ENCODE measurements at regions not wholly inside any gene's neighbourhood (a gene's known extent, or its start where the extent isn't known, plus 50 kb on each side); places are given as distances from the start of the nearest gene placed in this dataset.

DNA sequence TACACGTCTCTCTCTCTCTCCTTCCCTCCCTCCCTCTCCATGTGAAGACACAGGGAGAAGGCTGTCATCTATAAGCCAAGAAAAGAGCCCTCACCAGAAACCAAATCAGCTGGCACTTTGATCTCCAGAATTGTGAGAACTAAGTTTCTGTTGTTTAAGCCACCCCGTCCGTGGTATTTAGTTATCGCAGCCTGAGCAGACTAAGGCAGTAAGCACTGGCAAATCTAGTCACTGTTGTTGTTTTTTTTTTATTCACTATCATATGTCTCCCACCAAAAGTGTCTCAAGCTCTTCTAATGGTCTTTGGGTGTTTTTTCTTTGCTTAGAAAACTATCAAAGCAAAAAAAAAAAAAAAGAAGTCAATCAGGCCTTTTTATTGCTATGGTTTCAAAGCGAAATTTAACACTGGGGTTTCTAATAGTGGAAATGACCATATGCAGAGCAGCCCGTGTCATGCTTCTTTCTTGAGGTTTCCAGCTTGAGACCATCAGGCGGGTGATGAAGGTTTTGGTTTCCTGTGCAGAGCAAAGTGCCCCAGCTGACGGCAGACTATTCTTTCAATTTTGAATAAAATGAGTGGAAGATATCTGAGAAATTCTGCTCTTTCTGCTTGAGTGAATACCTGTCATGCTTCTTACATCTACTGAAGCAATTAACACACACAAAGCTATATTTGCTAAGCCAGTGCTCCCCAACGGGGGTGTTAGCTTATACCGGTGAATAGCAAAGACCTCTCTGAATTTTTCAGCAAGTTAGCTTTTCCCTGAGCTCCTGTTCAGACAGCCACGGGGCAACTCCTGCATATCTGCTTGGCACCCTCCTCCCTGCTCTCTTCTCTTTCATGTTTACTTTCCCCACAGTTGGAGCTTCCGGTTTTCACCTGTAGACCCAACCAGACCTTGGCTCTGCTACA is 394.1 kb upstream of the ATP5MC3 start:
- H3K9me3 ChIP-seq (ENCODE audit: low read length): no peaks in the 10 kb centered on the region
- H3K27me3 ChIP-seq (ENCODE audit: insufficient read depth, low read length): peaks cover 3% of the 10 kb centered on the region
- H3K36me3 ChIP-seq (ENCODE audit: insufficient read depth, low read length): no peaks in the 10 kb centered on the region
- no peak overlapping the region for H2AFZ ChIP-seq (ENCODE audit: low read depth, low read length)
- H3K4me3 ChIP-seq (ENCODE audit: low read length): no peak overlapping the region
- H3K4me1 ChIP-seq (ENCODE audit: insufficient read depth, low read length): no peaks in the 10 kb centered on the region

DNA sequence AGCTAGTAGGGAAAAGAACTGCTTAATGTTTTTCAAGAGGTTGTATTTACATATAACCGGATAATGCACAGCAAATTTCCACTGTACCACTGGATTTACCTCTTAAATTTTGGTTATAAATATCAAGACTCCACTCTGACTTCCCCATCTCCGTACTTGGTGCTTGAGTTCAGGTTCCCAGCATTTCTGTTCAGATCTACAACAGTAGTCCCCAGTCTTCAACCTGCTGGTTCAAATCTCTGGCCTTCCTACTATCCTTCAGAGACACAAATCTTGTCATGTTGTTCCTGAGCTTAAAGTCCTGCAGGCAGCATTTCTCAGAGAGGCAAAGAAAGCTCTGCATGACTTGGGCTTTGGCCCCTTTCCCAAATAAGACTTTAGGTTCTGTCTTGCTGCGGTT is 392.6 kb upstream of the ATP5MC3 start:
- Histone ChIP-seq H3K36me3 (ENCODE audit: insufficient read depth, low read length) (no peaks in the 10 kb centered on the region), H3K4me1 (ENCODE audit: insufficient read depth, low read length) (no peaks in the 10 kb centered on the region), H2AFZ (ENCODE audit: low read depth, low read length) (no peak overlapping the region), H3K4me3 (ENCODE audit: low read length) (no peak overlapping the region), H3K27me3 (ENCODE audit: insufficient read depth, low read length) (peaks cover 3% of the 10 kb centered on the region), H3K9me3 (ENCODE audit: low read length) (no peaks in the 10 kb centered on the region)

DNA sequence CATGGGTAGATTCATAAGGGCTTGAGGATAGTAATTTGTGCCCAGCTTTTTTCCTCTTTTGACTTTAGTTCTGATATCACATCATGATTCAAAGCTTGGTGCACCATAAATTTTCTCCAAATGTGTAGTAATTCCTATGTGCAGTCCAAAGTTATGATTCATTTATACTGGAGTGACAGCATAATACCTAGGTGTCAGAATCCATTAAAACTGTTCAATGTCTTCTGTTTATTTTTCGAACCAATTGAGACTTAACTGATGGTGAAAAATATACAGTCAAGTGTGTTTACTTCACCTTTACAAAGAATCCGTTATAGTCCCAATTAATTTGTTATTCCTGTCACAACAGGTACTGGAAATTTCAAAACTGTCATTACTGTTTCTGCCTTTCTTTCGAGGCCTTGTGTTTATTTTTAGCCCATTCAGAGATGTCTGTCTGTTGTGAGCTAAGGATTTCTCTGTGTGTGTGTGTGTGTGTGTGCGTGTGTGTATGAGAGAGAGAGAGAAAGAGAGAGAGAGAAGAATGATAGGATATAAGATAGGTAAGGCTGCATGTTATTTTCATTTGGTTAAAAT is 389.7 kb upstream of the ATP5MC3 start:
- H3K27me3 ChIP-seq (ENCODE audit: insufficient read depth, low read length): peaks cover 3% of the 10 kb centered on the region
- H3K4me1 ChIP-seq (ENCODE audit: insufficient read depth, low read length): no peaks in the 10 kb centered on the region
- H3K36me3 ChIP-seq (ENCODE audit: insufficient read depth, low read length): no peaks in the 10 kb centered on the region
- no peaks in the 10 kb centered on the region for H3K9me3 ChIP-seq (ENCODE audit: low read length)
- H3K4me3 ChIP-seq (ENCODE audit: low read length): no peak overlapping the region
- H2AFZ ChIP-seq (ENCODE audit: low read depth, low read length): no peak overlapping the region

DNA sequence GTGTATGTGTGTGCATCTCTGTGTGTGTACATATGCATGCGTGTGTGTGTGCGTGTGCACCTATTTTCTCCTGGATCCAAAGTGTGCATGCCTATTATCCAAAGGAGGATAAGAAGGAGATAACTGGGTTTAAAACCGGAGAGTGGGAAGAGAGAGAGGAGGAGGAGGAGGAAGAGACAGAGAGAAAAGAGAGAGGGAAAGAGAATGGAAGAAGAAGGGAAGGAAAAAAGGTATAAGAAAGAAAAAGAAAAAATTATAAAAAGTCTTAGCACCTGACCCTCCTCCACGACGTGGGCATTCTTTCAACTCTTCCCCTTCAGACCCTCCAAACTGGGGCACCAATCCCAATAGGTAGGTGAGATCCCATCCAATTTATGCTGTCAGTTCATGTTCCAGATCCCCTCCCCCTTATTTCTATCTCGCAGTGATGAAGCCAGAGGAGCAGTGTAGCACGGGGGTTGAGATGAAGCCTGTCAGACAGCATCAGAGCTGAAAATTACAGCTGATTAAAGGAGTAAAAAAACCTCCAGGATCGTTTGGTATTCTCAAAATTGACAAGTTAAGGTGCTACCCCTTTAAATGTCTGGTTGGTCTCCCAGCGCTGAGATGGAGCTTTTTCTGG is 386.7 kb upstream of the ATP5MC3 start:
- H3K4me1 ChIP-seq (ENCODE audit: insufficient read depth, low read length): no peaks in the 10 kb centered on the region
- no peaks in the 10 kb centered on the region for H3K9me3 ChIP-seq (ENCODE audit: low read length)
- H3K36me3 ChIP-seq (ENCODE audit: insufficient read depth, low read length): no peaks in the 10 kb centered on the region
- H3K27me3 ChIP-seq (ENCODE audit: insufficient read depth, low read length): peaks cover 6% of the 10 kb centered on the region
- no peak overlapping the region for H3K4me3 ChIP-seq (ENCODE audit: low read length)
- no peak overlapping the region for H2AFZ ChIP-seq (ENCODE audit: low read depth, low read length)

DNA sequence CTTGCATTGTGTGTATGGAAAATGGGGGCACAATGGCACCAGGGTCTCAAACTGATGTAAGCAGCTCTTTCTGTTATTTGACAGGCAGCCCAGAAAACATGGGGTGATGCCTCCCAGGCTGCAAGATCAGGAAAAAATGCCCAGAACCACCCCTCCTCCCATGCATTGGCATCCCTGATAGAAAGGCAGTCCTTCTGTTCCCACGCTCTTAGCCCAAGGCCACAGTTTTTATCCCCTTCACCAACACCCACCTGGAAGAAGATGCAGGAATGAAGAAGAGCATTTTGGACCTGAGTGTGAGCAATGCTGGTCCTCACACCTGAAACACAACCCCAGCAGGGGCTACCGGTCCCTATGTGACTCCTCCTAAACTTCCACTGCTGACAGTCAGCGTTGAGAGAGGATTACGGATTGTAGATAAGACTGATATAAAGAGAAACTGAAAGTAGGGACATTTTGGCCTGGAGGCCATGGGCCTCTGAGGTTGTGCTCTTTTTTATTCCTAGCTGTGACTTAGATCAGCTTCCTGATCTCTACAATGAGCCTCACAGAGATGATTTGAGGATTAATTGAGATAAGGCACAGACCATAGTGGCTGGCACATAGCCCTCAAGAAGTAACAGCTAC is 386.0 kb upstream of the ATP5MC3 start:
- H3K9me3 ChIP-seq (ENCODE audit: low read length): no peaks in the 10 kb centered on the region
- H2AFZ ChIP-seq (ENCODE audit: low read depth, low read length): no peak overlapping the region
- H3K4me3 ChIP-seq (ENCODE audit: low read length): no peak overlapping the region
- no peaks in the 10 kb centered on the region for H3K4me1 ChIP-seq (ENCODE audit: insufficient read depth, low read length)
- peaks cover 3% of the 10 kb centered on the region for H3K27me3 ChIP-seq (ENCODE audit: insufficient read depth, low read length)
- no peaks in the 10 kb centered on the region for H3K36me3 ChIP-seq (ENCODE audit: insufficient read depth, low read length)

DNA sequence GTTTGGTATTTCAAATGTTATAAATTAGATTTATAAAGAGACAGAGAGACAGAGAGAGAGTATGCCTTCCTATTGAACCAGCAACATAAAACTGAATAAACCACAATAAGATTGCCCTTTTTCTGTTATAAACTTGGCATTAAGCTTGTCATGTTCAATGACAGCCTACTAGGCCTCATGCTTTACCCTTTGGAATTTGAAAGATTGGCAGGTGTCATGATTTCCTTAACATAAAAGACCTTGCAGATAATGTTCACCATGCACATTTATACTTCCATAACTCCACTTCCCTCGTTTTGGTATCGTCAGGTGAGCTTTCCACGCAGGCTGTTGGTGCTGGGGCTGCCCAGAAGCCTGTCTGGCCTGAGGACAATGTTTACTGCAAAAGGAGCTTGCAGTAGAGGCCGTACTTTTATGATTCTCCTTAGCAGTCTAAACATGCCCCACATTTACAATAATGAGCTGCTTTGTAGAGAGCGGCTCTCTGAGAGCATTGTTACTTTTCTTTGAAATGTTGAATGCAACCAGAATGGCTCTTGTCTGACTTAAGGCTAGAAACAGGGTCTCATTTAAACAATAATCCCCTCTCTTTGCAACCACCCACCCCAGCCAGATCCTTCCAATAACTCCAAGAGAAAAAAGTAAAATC is 379.1 kb upstream of the ATP5MC3 start:
- no peaks in the 10 kb centered on the region for H3K36me3 ChIP-seq (ENCODE audit: insufficient read depth, low read length)
- peaks cover 15% of the 10 kb centered on the region for H3K27me3 ChIP-seq (ENCODE audit: insufficient read depth, low read length)
- peaks cover 12% of the 10 kb centered on the region for H3K4me1 ChIP-seq (ENCODE audit: insufficient read depth, low read length)
- no peak overlapping the region for H3K4me3 ChIP-seq (ENCODE audit: low read length)
- no peaks in the 10 kb centered on the region for H3K9me3 ChIP-seq (ENCODE audit: low read length)
- no peak overlapping the region for H2AFZ ChIP-seq (ENCODE audit: low read depth, low read length)

DNA sequence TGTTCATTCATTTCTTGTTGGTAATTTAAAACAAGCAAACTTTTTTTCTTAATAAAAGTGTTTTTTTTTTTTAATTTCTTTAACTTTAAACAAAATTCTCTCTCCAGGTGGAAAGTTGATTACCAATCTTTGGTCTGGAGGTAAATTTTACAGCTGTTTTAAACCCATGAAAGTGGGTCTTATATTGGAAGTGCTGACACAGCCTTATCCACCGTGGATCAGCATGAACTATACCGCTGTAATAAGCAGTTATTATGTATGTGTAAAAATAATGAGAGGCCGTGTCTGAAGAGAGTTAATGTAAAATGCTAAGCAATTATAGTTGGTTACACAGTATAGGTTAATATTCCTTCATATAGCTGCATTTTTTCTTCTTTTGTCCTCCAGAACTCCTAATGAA is 378.1 kb upstream of the ATP5MC3 start:
- Histone ChIP-seq H3K4me3 (ENCODE audit: low read length) (no peak overlapping the region), H3K36me3 (ENCODE audit: insufficient read depth, low read length) (no peaks in the 10 kb centered on the region), H2AFZ (ENCODE audit: low read depth, low read length) (no peak overlapping the region), H3K27me3 (ENCODE audit: insufficient read depth, low read length) (peaks cover 13% of the 10 kb centered on the region), H3K9me3 (ENCODE audit: low read length) (no peaks in the 10 kb centered on the region), H3K4me1 (ENCODE audit: insufficient read depth, low read length) (peaks cover 12% of the 10 kb centered on the region)

DNA sequence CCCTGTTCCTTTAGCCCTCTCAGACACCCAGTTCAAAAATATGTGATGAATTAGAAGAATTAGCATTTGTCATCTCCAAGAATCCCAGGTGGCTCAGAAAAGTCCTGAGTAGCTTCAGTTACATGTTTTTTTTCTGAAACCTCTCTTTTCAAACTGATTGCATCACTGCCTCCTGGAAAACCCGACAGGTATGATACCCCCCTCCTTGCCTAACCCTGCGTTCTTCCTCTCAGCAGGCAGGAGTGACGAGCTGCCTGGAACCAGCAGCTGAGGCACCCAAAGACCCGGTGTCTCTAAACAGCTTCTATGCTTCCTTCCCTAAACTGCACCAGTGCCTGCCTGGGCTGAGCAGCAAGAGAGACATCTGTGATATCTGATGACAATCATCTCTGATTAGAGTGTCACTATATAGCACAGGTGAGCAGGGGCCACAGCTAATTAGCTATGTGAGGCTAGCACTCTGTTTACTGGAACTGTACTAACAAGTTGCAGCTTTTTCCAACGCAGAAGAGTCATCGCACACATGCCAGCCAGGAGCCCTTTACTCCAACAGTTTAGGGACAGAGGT is 376.4 kb upstream of the ATP5MC3 start:
- no peaks in the 10 kb centered on the region for H3K9me3 ChIP-seq (ENCODE audit: low read length)
- H2AFZ ChIP-seq (ENCODE audit: low read depth, low read length): no peak overlapping the region
- peaks cover 12% of the 10 kb centered on the region for H3K4me1 ChIP-seq (ENCODE audit: insufficient read depth, low read length)

DNA sequence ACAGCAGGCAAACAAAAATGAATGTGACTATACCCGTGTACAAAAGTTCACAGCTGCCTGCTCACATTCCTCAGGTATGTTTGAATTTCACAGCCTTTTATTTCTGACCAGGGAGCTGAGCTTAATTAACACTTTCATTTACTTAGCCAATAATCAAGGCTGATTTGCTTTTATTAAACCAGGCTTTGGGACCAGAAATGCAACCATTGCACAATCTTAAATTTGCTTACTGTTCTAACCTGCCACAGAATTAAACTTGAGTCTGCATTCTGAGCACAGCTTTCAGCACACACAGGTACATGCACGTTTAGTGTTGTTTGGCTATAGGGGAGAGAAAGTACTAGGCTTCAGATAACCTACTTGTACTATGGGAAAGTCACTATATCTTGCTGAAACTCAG is 372.4 kb upstream of the ATP5MC3 start:
- Histone ChIP-seq H3K4me3 (ENCODE audit: low read length) (no peak overlapping the region), H3K4me1 (ENCODE audit: insufficient read depth, low read length) (no peaks in the 10 kb centered on the region), H2AFZ (ENCODE audit: low read depth, low read length) (no peak overlapping the region), H3K36me3 (ENCODE audit: insufficient read depth, low read length) (no peaks in the 10 kb centered on the region), H3K27me3 (ENCODE audit: insufficient read depth, low read length) (peaks cover 16% of the 10 kb centered on the region), H3K9me3 (ENCODE audit: low read length) (no peaks in the 10 kb centered on the region)

More for the DNA sequence above, 376.4 kb upstream of the ATP5MC3 start:
- Histone ChIP-seq H3K27me3 (ENCODE audit: insufficient read depth, low read length) (peaks cover 16% of the 10 kb centered on the region), H3K36me3 (ENCODE audit: insufficient read depth, low read length) (no peaks in the 10 kb centered on the region), H3K4me3 (ENCODE audit: low read length) (no peak overlapping the region)

DNA sequence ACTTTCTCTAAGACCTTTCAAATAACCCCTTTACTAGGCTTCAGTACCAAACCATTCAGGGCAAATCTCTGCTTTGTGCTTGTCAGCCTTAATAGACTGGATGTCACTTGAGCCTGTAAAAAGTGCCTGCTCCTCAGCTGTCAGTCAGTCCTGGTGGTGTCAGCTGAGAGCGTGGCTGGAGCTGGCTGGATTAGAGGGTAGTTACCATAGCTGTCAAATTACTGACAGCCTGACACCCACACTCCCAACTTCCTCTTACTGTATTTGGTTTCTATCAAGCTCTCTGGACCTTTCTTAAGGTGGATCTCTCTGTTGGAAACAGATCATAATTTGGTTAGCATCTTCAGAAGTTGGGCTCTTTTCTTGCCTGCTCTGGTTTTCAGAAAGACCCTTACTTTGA is 371.4 kb upstream of the ATP5MC3 start:
- peaks cover 13% of the 10 kb centered on the region for H3K27me3 ChIP-seq (ENCODE audit: insufficient read depth, low read length)
- no peaks in the 10 kb centered on the region for H3K4me1 ChIP-seq (ENCODE audit: insufficient read depth, low read length)
- H3K36me3 ChIP-seq (ENCODE audit: insufficient read depth, low read length): no peaks in the 10 kb centered on the region
- no peak overlapping the region for H3K4me3 ChIP-seq (ENCODE audit: low read length)
- no peaks in the 10 kb centered on the region for H3K9me3 ChIP-seq (ENCODE audit: low read length)
- no peak overlapping the region for H2AFZ ChIP-seq (ENCODE audit: low read depth, low read length)

DNA sequence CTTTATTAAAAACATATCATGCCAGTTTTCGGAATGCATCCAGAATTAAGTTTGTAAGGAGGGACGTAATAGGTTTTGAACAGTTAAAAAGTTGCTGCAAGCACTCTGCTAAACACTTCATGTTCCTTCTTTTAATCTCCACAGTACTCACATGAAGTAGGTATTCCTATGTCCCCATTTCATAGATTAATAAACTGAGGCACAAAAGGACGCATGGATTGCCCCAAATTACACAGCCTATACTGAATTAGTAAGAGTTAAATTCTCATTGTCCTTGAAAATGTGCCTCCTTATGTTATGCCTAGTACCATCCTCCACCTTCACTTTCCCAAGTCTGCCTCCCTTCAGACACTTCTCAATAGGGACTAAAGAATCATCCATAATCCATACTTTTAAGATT is 358.9 kb upstream of the ATP5MC3 start:
- H3K36me3 ChIP-seq (ENCODE audit: insufficient read depth, low read length): no peaks in the 10 kb centered on the region
- no peaks in the 10 kb centered on the region for H3K27me3 ChIP-seq (ENCODE audit: insufficient read depth, low read length)
- H3K4me1 ChIP-seq (ENCODE audit: insufficient read depth, low read length): no peaks in the 10 kb centered on the region

DNA sequence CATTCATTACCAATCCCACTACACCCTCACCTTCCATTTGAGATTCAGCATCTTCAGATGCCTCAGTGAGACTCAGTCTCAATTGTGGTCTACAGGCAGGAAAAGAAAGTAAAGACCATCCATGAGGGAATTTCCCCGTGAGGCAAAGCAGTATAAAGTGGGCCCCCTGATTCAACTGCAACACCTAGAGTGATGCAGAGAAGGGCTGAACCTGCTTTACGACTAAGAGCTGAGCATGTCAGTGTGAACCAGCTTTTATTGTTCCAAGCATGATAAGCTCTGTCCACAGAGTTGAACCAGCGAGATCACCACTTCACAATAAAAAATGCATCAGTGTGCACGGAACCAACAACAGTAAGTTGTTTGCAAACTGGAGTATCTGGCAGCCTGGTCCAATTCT is 357.6 kb upstream of the ATP5MC3 start:
- no peak overlapping the region for H2AFZ ChIP-seq (ENCODE audit: low read depth, low read length)
- no peaks in the 10 kb centered on the region for H3K36me3 ChIP-seq (ENCODE audit: insufficient read depth, low read length)

More for the DNA sequence above, 358.9 kb upstream of the ATP5MC3 start:
- Histone ChIP-seq H3K9me3 (ENCODE audit: low read length) (no peaks in the 10 kb centered on the region), H2AFZ (ENCODE audit: low read depth, low read length) (no peak overlapping the region), H3K4me3 (ENCODE audit: low read length) (no peak overlapping the region)

More for the DNA sequence above, 357.6 kb upstream of the ATP5MC3 start:
- Histone ChIP-seq H3K9me3 (ENCODE audit: low read length) (no peaks in the 10 kb centered on the region), H3K4me1 (ENCODE audit: insufficient read depth, low read length) (no peaks in the 10 kb centered on the region), H3K4me3 (ENCODE audit: low read length) (no peak overlapping the region), H3K27me3 (ENCODE audit: insufficient read depth, low read length) (no peaks in the 10 kb centered on the region)
